ENCODE measurements at regions not wholly inside any gene's neighbourhood (a gene's known extent, or its start where the extent isn't known, plus 50 kb on each side); places are given as distances from the start of the nearest gene placed in this dataset.

GRCh38 chr13:40155201-40155600 is 499.7 kb downstream of the COG6 start:
- DNase-seq (ENCODE audit: low read depth) (no peak), FAIRE-seq (no peak)
- H3K4me3 ChIP-seq (ENCODE audit: low read depth, low read length), result no peak overlapping the region
- H3K27me3 ChIP-seq (ENCODE audit: control insufficient read depth, insufficient read depth, low read length), result no peaks in the 10 kb centered on the region
- no peak for TF ChIP-seq CTCF (IDR thresholded peaks at IDR 0.05; ENCODE audit: insufficient read depth, low read length, severe bottlenecking)
- H3K36me3 ChIP-seq (ENCODE audit: control insufficient read depth, insufficient read depth, low read length), result no peaks in the 10 kb centered on the region

- Histone ChIP-seq H3K4me3 (ENCODE audit: low read depth, low read length) (no peak overlapping the region), H3K36me3 (ENCODE audit: control insufficient read depth, insufficient read depth, low read length) (no peaks in the 10 kb centered on the region), H3K27me3 (ENCODE audit: control insufficient read depth, insufficient read depth, low read length) (no peaks in the 10 kb centered on the region)
- no peak for TF ChIP-seq CTCF (IDR thresholded peaks at IDR 0.05; ENCODE audit: insufficient read depth, low read length, severe bottlenecking)
- FAIRE-seq (peak; percentile 75), DNase-seq (ENCODE audit: low read depth) (peak; percentile 82)
These were observed 502.8 kb downstream of the COG6 start for GRCh38 chr13:40158218-40158617.

GRCh38 chr13:40158757-40159156 is 503.3 kb downstream of the COG6 start:
- no peak for TF ChIP-seq CTCF (IDR thresholded peaks at IDR 0.05; ENCODE audit: insufficient read depth, low read length, severe bottlenecking)
- FAIRE-seq, result no peak
- no peaks in the 10 kb centered on the region for H3K36me3 ChIP-seq (ENCODE audit: control insufficient read depth, insufficient read depth, low read length)
- no peak for DNase-seq (ENCODE audit: low read depth)
- no peaks in the 10 kb centered on the region for H3K27me3 ChIP-seq (ENCODE audit: control insufficient read depth, insufficient read depth, low read length)
- H3K4me3 ChIP-seq (ENCODE audit: low read depth, low read length), result no peak overlapping the region

- no peak for TF ChIP-seq CTCF (IDR thresholded peaks at IDR 0.05; ENCODE audit: insufficient read depth, low read length, severe bottlenecking)
- DNase-seq (ENCODE audit: low read depth) (no peak), FAIRE-seq (no peak)
- H3K4me3 ChIP-seq (ENCODE audit: low read depth, low read length), result no peak overlapping the region
- no peaks in the 10 kb centered on the region for H3K36me3 ChIP-seq (ENCODE audit: control insufficient read depth, insufficient read depth, low read length)
- no peaks in the 10 kb centered on the region for H3K27me3 ChIP-seq (ENCODE audit: control insufficient read depth, insufficient read depth, low read length)
These were observed 504.3 kb downstream of the COG6 start for GRCh38 chr13:40159736-40160135.

- no peaks in the 10 kb centered on the region for H3K27me3 ChIP-seq (ENCODE audit: control insufficient read depth, insufficient read depth, low read length)
- H3K4me3 ChIP-seq (ENCODE audit: low read depth, low read length), result no peak overlapping the region
- H3K36me3 ChIP-seq (ENCODE audit: control insufficient read depth, insufficient read depth, low read length), result no peaks in the 10 kb centered on the region
- TF ChIP-seq CTCF (IDR thresholded peaks at IDR 0.05; ENCODE audit: insufficient read depth, low read length, severe bottlenecking), result no peak
- no peak for DNase-seq (ENCODE audit: low read depth)
- FAIRE-seq, result no peak
These were observed 505.3 kb downstream of the COG6 start for GRCh38 chr13:40160618-40161350.

GRCh38 chr13:40161351-40161810 is 505.1 kb downstream of the FOXO1 start:
- no peak for TF ChIP-seq CTCF (IDR thresholded peaks at IDR 0.05; ENCODE audit: insufficient read depth, low read length, severe bottlenecking)
- H3K4me3 ChIP-seq (ENCODE audit: low read depth, low read length), result no peak overlapping the region
- DNase-seq (ENCODE audit: low read depth) (no peak), FAIRE-seq (no peak)
- no peaks in the 10 kb centered on the region for H3K27me3 ChIP-seq (ENCODE audit: control insufficient read depth, insufficient read depth, low read length)
- H3K36me3 ChIP-seq (ENCODE audit: control insufficient read depth, insufficient read depth, low read length), result no peaks in the 10 kb centered on the region

Measured in bronchial epithelial cell (primary cell).